Choroid plexus epithelial cell (primary cell): ENCODE measurements at regions not wholly inside any gene's neighbourhood (a gene's known extent, or its start where the extent isn't known, plus 50 kb on each side); places are given as distances from the start of the nearest gene placed in this dataset.

ENCODE experiments used
- DNase-seq: peaks from one replicate; pipeline ENCODE4 v3.0.0-alpha.2; 2010; ENCODE audit warnings: low read depth
- H3K4me3 ChIP-seq: 2 replicates; pipeline ENCODE4 v1.5.1; 2011; ENCODE audit warnings: low read depth, mild to moderate bottlenecking, control low read depth, low read length, moderate library complexity
- TF ChIP-seq, protein P1 (sequence below): conservative IDR thresholded peaks from 2 replicates; pipeline ENCODE4 v1.5.1; 2011; ENCODE audit warnings: low read depth, mild to moderate bottlenecking, control low read depth, inconsistent platforms, low read length, moderate library complexity

DNA sequence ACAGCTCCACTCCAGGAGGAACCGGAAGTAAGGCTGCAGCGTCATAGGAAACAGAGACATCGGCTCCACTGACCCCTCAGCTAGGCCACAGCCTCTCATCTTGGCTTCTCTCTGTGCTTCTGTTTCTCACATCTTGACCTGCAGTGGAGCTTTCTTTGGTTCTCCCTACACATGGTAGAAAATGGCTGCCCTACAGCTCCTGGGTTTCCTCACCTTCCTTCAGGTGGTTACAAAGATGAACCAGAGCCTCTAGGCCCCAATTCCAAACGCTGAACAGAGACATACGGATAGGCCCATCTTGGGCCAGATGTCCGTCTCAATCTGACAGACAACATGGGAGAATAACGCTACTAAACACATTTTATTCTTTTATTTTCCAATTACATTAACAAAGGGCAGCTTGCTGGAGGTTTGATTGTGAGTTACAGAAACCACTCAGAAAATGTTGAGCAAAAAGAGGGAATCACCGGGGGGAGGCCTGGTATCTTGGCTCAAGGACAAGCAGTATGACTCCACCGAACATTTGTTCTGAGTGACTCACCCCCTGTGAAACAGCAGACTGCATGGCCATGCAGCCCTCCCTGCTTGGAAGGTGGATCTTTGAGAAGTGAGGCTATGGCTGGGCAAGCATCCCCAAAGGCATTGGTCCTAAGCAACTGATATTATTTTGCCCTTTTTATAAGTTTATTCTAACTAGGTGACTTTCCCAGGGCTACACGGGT, 303.5 kb downstream of the CDCA7 start:
- TF ChIP-seq, protein P1, sequence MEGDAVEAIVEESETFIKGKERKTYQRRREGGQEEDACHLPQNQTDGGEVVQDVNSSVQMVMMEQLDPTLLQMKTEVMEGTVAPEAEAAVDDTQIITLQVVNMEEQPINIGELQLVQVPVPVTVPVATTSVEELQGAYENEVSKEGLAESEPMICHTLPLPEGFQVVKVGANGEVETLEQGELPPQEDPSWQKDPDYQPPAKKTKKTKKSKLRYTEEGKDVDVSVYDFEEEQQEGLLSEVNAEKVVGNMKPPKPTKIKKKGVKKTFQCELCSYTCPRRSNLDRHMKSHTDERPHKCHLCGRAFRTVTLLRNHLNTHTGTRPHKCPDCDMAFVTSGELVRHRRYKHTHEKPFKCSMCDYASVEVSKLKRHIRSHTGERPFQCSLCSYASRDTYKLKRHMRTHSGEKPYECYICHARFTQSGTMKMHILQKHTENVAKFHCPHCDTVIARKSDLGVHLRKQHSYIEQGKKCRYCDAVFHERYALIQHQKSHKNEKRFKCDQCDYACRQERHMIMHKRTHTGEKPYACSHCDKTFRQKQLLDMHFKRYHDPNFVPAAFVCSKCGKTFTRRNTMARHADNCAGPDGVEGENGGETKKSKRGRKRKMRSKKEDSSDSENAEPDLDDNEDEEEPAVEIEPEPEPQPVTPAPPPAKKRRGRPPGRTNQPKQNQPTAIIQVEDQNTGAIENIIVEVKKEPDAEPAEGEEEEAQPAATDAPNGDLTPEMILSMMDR, result no peak
- H3K4me3 ChIP-seq, result no peak overlapping the region
- peak; percentile 96 for DNase-seq

DNA sequence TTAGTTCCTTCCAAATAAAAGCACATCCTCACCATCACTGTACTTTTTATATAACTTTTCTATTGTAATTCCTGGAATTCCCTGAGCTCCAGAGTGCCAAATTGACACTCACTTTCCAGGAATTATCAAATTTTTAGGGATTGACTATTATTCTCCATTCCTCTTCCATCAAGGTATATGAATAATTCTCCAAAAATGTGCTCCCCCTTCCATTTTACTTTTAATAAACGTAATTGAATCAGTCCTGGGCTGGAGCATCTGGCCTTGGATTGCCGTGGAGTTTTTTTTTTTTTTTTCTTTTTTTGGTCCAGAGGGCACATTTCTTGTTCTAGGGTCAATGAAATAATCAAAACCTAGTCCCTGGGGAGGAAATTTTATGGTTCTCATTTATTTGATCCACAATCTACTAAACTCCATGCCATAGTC, 304.3 kb downstream of the CDCA7 start:
- DNase-seq, result peak; percentile 7
- no peak overlapping the region for H3K4me3 ChIP-seq
- TF ChIP-seq, protein P1, result no peak

DNA sequence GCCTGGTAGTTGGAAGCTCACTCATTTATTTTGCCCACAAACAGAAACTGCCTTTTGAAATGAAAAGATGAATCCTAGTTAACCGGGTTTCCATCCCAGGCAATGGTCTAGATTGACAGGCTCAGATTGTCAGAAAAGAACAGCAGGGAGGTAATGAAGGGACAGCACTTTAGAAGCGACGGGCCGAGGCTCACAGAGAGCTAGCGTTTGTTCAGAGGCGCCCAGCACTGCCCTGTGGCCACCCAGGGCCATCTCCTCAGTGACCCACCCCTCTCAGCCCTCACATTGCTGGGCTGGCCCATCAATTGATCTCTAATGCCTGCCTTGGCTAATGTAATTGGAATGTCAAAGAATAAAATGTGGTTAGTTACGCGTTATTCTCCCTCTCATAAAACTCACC, 304.8 kb downstream of the CDCA7 start:
- no peak overlapping the region for H3K4me3 ChIP-seq
- TF ChIP-seq, protein P1, result no peak
- DNase-seq, result no peak

DNA sequence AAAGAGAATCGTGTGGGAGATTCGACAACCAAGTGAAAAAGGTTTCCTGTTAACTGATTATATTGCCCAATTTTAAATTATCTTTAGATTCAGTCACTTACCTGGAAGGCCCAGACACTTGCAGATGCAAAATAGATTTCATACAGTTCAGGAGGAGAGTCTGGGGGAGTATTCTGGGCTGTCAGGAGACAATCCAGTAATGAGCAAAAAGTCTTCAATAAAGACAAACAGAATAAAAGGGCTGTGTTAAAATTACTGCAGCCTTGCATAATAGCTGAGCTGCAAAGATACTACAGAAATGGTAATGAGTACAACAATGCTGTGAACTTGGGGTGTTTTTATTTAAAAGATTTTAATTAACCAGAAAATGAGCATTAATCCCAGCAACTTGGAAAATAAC, 303.6 kb downstream of the SP3 start:
- TF ChIP-seq, protein P1, result no peak
- no peak overlapping the region for H3K4me3 ChIP-seq
- no peak for DNase-seq

DNA sequence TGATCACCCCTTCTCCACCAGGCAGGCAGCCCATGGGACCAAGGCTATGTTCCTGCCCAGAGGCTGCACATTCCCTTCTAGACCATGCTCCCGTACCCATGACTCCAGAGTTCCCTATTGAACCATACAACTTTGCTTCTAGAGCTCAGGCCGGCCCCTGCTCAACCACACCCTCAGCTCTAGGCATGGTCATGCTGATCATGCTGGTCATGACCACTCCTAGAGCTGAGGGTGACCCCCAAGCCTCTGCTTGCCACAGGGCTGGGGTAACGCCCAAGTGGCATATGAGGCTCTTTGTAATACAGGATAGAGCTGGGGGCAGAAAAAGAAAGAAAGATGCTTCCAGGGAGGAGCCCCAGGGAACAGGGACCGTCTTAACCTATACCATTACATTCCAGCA, 301.8 kb downstream of the SP3 start:
- DNase-seq, result no peak
- TF ChIP-seq, protein P1, result no peak
- H3K4me3 ChIP-seq, result no peak overlapping the region

DNA sequence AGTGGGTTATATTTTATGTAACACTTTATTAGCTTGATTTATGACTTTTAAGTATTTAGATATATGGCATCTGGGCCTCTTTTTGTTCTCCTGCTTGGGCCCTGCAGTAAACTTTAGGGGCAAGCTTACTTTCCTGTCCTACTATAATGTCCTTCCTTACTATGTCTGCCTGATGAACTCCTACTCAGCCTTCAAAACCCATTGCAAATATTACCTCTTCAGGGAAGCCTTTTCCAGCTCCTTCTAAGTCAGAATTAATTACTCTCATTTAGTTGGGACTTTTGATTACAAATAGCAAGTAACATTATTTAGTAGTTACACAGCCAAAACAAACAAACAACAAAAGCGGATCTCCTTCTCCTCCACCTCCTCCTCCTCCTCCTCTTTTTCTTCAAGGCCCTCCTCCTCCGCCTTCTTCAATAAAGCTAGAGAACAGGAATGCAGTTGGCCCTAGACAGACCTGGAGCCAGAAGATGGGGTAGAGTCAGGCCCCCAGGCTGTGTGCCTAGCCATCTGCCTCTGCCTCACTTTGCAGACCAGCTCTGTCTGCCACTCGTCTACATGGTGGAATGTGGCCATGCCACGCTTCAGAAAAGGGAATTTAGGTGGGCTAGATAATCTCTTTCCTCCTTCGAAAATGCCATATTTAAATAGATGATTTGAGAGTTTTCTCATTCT, 301.2 kb downstream of the SP3 start:
- DNase-seq, result no peak
- H3K4me3 ChIP-seq, result no peak overlapping the region
- TF ChIP-seq, protein P1, result no peak

DNA sequence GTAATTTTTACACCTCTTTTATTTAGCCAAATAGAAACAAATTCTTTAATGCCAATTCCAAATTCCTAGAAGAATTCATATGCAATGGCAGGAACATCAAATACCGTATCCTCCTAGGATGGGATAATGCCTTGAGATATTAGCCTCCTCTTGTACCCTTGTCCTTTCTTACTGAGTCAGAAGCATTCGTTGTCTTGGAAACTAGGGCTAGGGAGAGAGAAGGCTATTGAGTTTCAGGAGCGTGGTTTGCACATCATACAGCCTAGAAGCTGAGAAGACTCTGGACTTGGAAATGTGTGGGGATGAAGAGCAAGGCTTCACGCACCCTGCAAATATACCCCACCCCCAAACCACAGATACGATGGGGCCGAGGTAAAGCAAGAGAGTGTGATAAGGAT, 300.7 kb downstream of the SP3 start:
- no peak overlapping the region for H3K4me3 ChIP-seq
- TF ChIP-seq, protein P1, result no peak
- peak; percentile 35 for DNase-seq
